Neuronal stem cell (in vitro differentiated cells): ENCODE measurements at regions not wholly inside any gene's neighbourhood (a gene's known extent, or its start where the extent isn't known, plus 50 kb on each side); places are given as distances from the start of the nearest gene placed in this dataset.

Source experiments
- DNase-seq: peaks from one replicate; pipeline ENCODE4 v3.0.0-alpha.2; 2013; ENCODE audit warnings: low spot score
- H2AFZ ChIP-seq: one replicate; pipeline ENCODE4 v1.6.1; 2013; ENCODE audit warnings: mild to moderate bottlenecking, low read length, inconsistent platforms
- H2AK5ac ChIP-seq: 2 replicates; pipeline ENCODE4 v1.6.1; 2013; ENCODE audit warnings: low read depth, mild to moderate bottlenecking, inconsistent platforms, low read length, moderate library complexity, mixed read lengths
- H2BK120ac ChIP-seq: 2 replicates; pipeline ENCODE4 v1.6.1; 2013; ENCODE audit warnings: low read depth, mild to moderate bottlenecking, inconsistent platforms, low read length, moderate library complexity, mixed read lengths
- H2BK12ac ChIP-seq: one replicate; pipeline ENCODE4 v1.6.1; 2013; ENCODE audit warnings: low read length, inconsistent platforms
- H2BK15ac ChIP-seq: 2 replicates; pipeline ENCODE4 v1.6.1; 2013; ENCODE audit warnings: mild to moderate bottlenecking, low read length, inconsistent platforms, mixed read lengths
- H2BK5ac ChIP-seq: one replicate; pipeline ENCODE4 v1.6.1; 2013; ENCODE audit warnings: inconsistent platforms, mild to moderate bottlenecking, low read length, moderate library complexity
- H3K14ac ChIP-seq: one replicate; pipeline ENCODE4 v1.6.1; 2013; ENCODE audit warnings: low read length, inconsistent platforms
- H3K18ac ChIP-seq: 2 replicates; pipeline ENCODE4 v1.6.1; 2013; ENCODE audit warnings: low read length, inconsistent platforms
- H3K23ac ChIP-seq: 2 replicates; pipeline ENCODE4 v1.6.1; 2013; ENCODE audit warnings: low read depth, mild to moderate bottlenecking, mixed read lengths, low read length, inconsistent platforms; ENCODE audit not compliant: poor library complexity
- H3K27ac ChIP-seq: replicated peaks from 3 replicates; pipeline ENCODE4 v1.5.1; 2013; ENCODE audit warnings: low read length, inconsistent platforms
- H3K27me3 ChIP-seq, 3 experiments: 2 replicates each; pipeline ENCODE4 v1.6.1; 2013; ENCODE audit warnings: low read length in 3 of 3, mild to moderate bottlenecking in 2 of 3, inconsistent platforms in 1 of 3, low read depth in 1 of 3, mixed read lengths in 1 of 3, moderate library complexity in 1 of 3; ENCODE audit not compliant: control insufficient read depth in 3 of 3, insufficient read depth in 3 of 3
- H3K36me3 ChIP-seq, 2 donors: replicated peaks in 1 of 2; 2 replicates each; pipeline ENCODE4 v1.6.1; 2013; ENCODE audit warnings: low read length in 2 of 2; ENCODE audit not compliant: control insufficient read depth in 2 of 2, insufficient read depth in 2 of 2
- H3K4ac ChIP-seq: 2 replicates; pipeline ENCODE4 v1.6.1; 2013; ENCODE audit warnings: inconsistent platforms, mild to moderate bottlenecking, low read length, moderate library complexity
- H3K4me1 ChIP-seq, 2 donors: 1 replicate in 1 of 2; 2 replicates in 1 of 2; pipeline ENCODE4 v1.6.1; 2013; ENCODE audit warnings: low read length in 2 of 2, low read depth in 1 of 2; ENCODE audit not compliant: control insufficient read depth in 2 of 2, insufficient read depth in 1 of 2
- H3K4me2 ChIP-seq: one replicate; pipeline ENCODE4 v1.6.1; 2013; ENCODE audit warnings: mild to moderate bottlenecking, low read length, inconsistent platforms; ENCODE audit not compliant: insufficient read depth, poor library complexity, severe bottlenecking
- H3K4me3 ChIP-seq, 2 donors: 2 replicates each; pipeline ENCODE4 v1.5.1; 2013; ENCODE audit warnings: low read length in 2 of 2, mild to moderate bottlenecking in 2 of 2, inconsistent platforms in 1 of 2, moderate library complexity in 1 of 2
- H3K79me1 ChIP-seq: one replicate; pipeline ENCODE4 v1.6.1; 2013; ENCODE audit warnings: low read depth, mild to moderate bottlenecking, inconsistent platforms, low read length, moderate library complexity
- H3K9ac ChIP-seq: one replicate; pipeline ENCODE4 v1.6.1; 2013; ENCODE audit warnings: mild to moderate bottlenecking, low read depth, low read length, inconsistent platforms; ENCODE audit not compliant: poor library complexity
- H3K9me3 ChIP-seq, 2 donors: replicated peaks in 1 of 2; 2 replicates each; pipeline versions ENCODE3 to v1.6.1; 2013; ENCODE audit warnings: low read length in 2 of 2, mild to moderate bottlenecking in 2 of 2, inconsistent platforms in 1 of 2, low read depth in 1 of 2, mixed read lengths in 1 of 2, moderate library complexity in 1 of 2; ENCODE audit not compliant: control insufficient read depth in 2 of 2, insufficient read depth in 1 of 2
- H4K8ac ChIP-seq: one replicate; pipeline ENCODE4 v1.6.1; 2013; ENCODE audit warnings: low read depth, mild to moderate bottlenecking, inconsistent platforms, low read length, moderate library complexity
- H4K91ac ChIP-seq: one replicate; pipeline ENCODE4 v1.6.1; 2013; ENCODE audit warnings: low read length, low read depth, mild to moderate bottlenecking, inconsistent platforms; ENCODE audit not compliant: poor library complexity
- WGBS, 2 donors: extraction: QIAGEN DNeasy Blood & Tissue Kit; methylation state at CpG; one replicate each; pipeline ENCODE4 v1.1.7; 2013; ENCODE audit warnings: missing lambda C conversion rate in 2 of 2, mixed read lengths in 1 of 2; ENCODE audit not compliant: insufficient read length in 2 of 2, insufficient replicate concordance in 1 of 2; ENCODE audit errors: extremely low coverage in 2 of 2; 5-methylcytosine and 5-hydroxymethylcytosine counted together

- Histone ChIP-seq H3K79me1 (no peaks in the 10 kb centered on the region), H4K8ac (no peak overlapping the region), H3K4ac (no peak overlapping the region), H2BK12ac (no peak overlapping the region), H2AFZ (no peak overlapping the region), H2AK5ac (no peak overlapping the region), H3K4me3 (no peak overlapping the region), H3K9me3 (no peaks in the 10 kb centered on the region), H3K23ac (no peak overlapping the region), H2BK15ac (no peak overlapping the region), H4K91ac (no peak overlapping the region), H3K9ac (no peak overlapping the region), H3K27ac (no peak overlapping the region), H3K4me1 (no peaks in the 10 kb centered on the region), H3K36me3 (no peaks in the 10 kb centered on the region), H3K14ac (no peak overlapping the region), H2BK5ac (no peak overlapping the region), H2BK120ac (no peak overlapping the region), H3K27me3 (no peaks in the 10 kb centered on the region), H3K4me2 (no peak overlapping the region), H3K18ac (no peak overlapping the region)
- DNase-seq, result no peak
- no CpG with 5 or more reads among the region's 1 CpG for WGBS, 2 donors
These were observed 500.3 kb upstream of the RORB start for GRCh38 chr9:73996844-73997243.

GRCh38 chr9:74001382-74001781 is 495.8 kb upstream of the RORB start:
- Histone ChIP-seq H3K4ac (no peak overlapping the region), H3K4me3 (no peak overlapping the region), H3K27ac (no peak overlapping the region), H3K9ac (no peak overlapping the region), H3K4me2 (no peak overlapping the region), H3K4me1 (no peaks in the 10 kb centered on the region), H2BK12ac (no peak overlapping the region), H3K23ac (no peak overlapping the region), H3K18ac (no peak overlapping the region), H3K36me3 (no peaks in the 10 kb centered on the region), H4K91ac (no peak overlapping the region), H2AFZ (no peak overlapping the region), H4K8ac (no peak overlapping the region), H2AK5ac (no peak overlapping the region), H3K27me3 (no peaks in the 10 kb centered on the region), H2BK5ac (no peak overlapping the region), H3K79me1 (no peaks in the 10 kb centered on the region), H2BK15ac (no peak overlapping the region), H3K14ac (no peak overlapping the region), H2BK120ac (no peak overlapping the region), H3K9me3 (no peaks in the 10 kb centered on the region)
- no peak for DNase-seq
- no CpG with 5 or more reads among the region's 2 CpGs for WGBS, 2 donors

DNA sequence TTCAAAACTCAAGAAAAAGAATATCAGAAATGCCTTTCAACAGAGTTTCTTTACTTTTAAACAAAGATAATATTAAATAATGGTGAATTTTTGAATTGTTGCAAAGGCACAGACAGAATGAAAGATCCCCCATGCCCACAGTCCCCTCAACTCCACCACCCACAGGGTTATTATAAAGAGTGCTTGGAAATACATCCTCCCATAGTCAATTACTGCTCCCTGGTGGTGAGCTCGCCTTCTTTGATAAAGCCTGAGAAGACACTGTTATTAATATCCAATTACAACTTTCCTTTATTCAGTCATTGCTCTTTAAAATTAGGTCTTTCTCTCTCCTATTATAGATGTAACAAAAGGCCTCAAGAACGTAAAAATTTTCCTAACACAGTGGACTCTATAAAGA is 490.2 kb upstream of the RORB start:
- no peak overlapping the region for H3K27ac ChIP-seq
- H2BK5ac ChIP-seq, result no peak overlapping the region
- H3K9ac ChIP-seq, result no peak overlapping the region
- no peaks in the 10 kb centered on the region for H3K27me3 ChIP-seq
- H3K9me3 ChIP-seq, result no peaks in the 10 kb centered on the region
- no peak overlapping the region for H2AFZ ChIP-seq
- H4K8ac ChIP-seq, result no peak overlapping the region
- no CpG with 5 or more reads among the region's 2 CpGs for WGBS, 2 donors
- no peak overlapping the region for H3K23ac ChIP-seq
- H2BK12ac ChIP-seq, result no peak overlapping the region
- H3K36me3 ChIP-seq, result no peaks in the 10 kb centered on the region
- DNase-seq, result no peak
- H4K91ac ChIP-seq, result no peak overlapping the region
- no peak overlapping the region for H3K4ac ChIP-seq
- no peaks in the 10 kb centered on the region for H3K4me1 ChIP-seq
- H2AK5ac ChIP-seq, result no peak overlapping the region
- no peak overlapping the region for H3K4me2 ChIP-seq
- H3K18ac ChIP-seq, result no peak overlapping the region
- no peak overlapping the region for H2BK120ac ChIP-seq
- no peak overlapping the region for H3K4me3 ChIP-seq
- H2BK15ac ChIP-seq, result no peak overlapping the region
- no peak overlapping the region for H3K14ac ChIP-seq
- no peaks in the 10 kb centered on the region for H3K79me1 ChIP-seq

DNA sequence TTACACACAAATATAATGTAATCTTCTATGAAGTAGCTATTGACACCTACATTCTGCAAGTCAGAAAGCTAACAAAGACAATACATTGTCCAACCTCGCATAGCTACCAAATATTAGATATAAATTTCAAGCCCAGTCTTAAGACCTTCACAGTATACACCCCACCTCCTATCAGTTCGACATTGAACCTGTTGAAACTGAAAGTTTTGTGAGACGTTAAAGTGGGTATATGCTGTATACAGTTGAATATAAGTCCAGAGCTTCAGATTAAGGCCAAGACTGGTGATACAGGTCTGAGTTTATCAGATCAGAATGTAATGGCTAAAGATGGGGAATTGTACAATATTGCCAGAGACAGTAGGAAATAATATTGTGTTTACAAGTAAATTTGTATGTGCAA is 489.3 kb upstream of the RORB start:
- no peaks in the 10 kb centered on the region for H3K79me1 ChIP-seq
- H3K18ac ChIP-seq, result no peak overlapping the region
- H3K9me3 ChIP-seq, result no peaks in the 10 kb centered on the region
- no peaks in the 10 kb centered on the region for H3K36me3 ChIP-seq
- no peak overlapping the region for H3K4me2 ChIP-seq
- no peak for DNase-seq
- H3K14ac ChIP-seq, result no peak overlapping the region
- no peak overlapping the region for H3K4me3 ChIP-seq
- H3K27me3 ChIP-seq, result no peaks in the 10 kb centered on the region
- H3K9ac ChIP-seq, result no peak overlapping the region
- H3K23ac ChIP-seq, result no peak overlapping the region
- no peak overlapping the region for H3K27ac ChIP-seq
- H2AFZ ChIP-seq, result no peak overlapping the region
- H3K4me1 ChIP-seq, result no peaks in the 10 kb centered on the region
- no peak overlapping the region for H2BK5ac ChIP-seq
- no peak overlapping the region for H2AK5ac ChIP-seq
- no peak overlapping the region for H2BK12ac ChIP-seq
- no peak overlapping the region for H2BK15ac ChIP-seq
- H4K8ac ChIP-seq, result no peak overlapping the region
- H3K4ac ChIP-seq, result no peak overlapping the region
- no peak overlapping the region for H2BK120ac ChIP-seq
- WGBS, 2 donors, result no CpG with 5 or more reads among the region's 3 CpGs
- H4K91ac ChIP-seq, result no peak overlapping the region
